ENCODE measurements at regions not wholly inside any gene's neighbourhood (a gene's known extent, or its start where the extent isn't known, plus 50 kb on each side); places are given as distances from the start of the nearest gene placed in this dataset.

DNA sequence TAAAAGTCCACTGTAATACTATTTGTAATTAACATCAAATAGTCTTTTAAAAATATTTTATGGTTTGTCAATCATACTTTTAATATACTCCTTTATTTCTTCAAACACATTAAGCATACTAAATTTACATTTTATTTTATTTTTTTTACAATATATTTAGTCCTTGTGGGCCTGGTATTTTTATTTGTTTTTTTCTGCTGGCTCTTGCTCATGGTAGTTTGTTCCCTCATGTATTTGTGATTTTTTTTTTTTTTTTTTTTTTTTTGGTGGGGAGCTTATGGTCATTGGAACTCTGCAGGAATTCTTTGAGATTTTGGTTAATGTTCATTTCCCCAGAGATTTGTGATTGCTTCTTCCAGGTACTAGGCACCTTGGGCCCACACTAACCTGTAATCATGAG, 185.5 kb downstream of the PDGFRA start:
- Histone ChIP-seq H2BK15ac (ENCODE audit: low read depth, low read length) (no peak overlapping the region), H3K27me3 (ENCODE audit: control insufficient read depth, insufficient read depth, low read length) (peaks cover 2% of the 10 kb centered on the region), H3K27ac (ENCODE audit: insufficient read depth, low read length) (no peak overlapping the region), H2AFZ (replicated peaks; ENCODE audit: low read length, poor library complexity) (no peak overlapping the region), H3K9me3 (ENCODE audit: control insufficient read depth, insufficient read depth, low read length) (peaks cover 2% of the 10 kb centered on the region; the same call in 1 of the 2 replicates), H3K4me2 (ENCODE audit: low read depth, low read length) (no peak overlapping the region), H3K4ac (ENCODE audit: low read depth, low read length) (no peak overlapping the region), H3K4me3 (ENCODE audit: insufficient read depth, low read depth, low read length) (no peak overlapping the region), H2AK5ac (ENCODE audit: low read depth, low read length) (no peak overlapping the region), H4K20me1 (ENCODE audit: insufficient read depth, low read length) (no peaks in the 10 kb centered on the region), H2AK9ac (replicated peaks; ENCODE audit: low read depth, low read length, poor library complexity) (no peak overlapping the region), H3K56ac (ENCODE audit: extremely low read depth, insufficient read depth, low read length) (no peak overlapping the region), H4K8ac (ENCODE audit: low read depth in 2 of 2, low read length in 2 of 2) (no peak overlapping the region), H3K4me1 (ENCODE audit: control insufficient read depth, insufficient read depth, low read length) (no peaks in the 10 kb centered on the region), H3K9ac (ENCODE audit: low read depth, low read length) (no peak overlapping the region), H3K14ac (replicated peaks; ENCODE audit: low read depth, low read length) (no peak overlapping the region), H2BK120ac (ENCODE audit: low read depth, low read length) (no peak overlapping the region), H3K36me3 (ENCODE audit: control insufficient read depth, insufficient read depth, low read length) (no peaks in the 10 kb centered on the region), H4K91ac (ENCODE audit: insufficient read depth, low read depth, low read length) (no peak overlapping the region), H3K23ac (ENCODE audit: low read depth, low read length) (no peak overlapping the region), H2BK20ac (ENCODE audit: low read depth, low read length) (no peak overlapping the region), H3K9me1 (ENCODE audit: insufficient read depth, low read length) (no peaks in the 10 kb centered on the region), H3K79me1 (ENCODE audit: low read depth in 1 of 2, low read length in 2 of 2) (no peaks in the 10 kb centered on the region), H2BK5ac (ENCODE audit: low read depth, low read length, poor library complexity, severe bottlenecking) (no peak overlapping the region), H4K5ac (ENCODE audit: low read depth, low read length) (no peak overlapping the region), H3K18ac (ENCODE audit: low read depth, low read length) (no peak overlapping the region)
- DNase-seq: no peak
- ChIA-PET POLR2A (ENCODE audit: unreplicated experiment) (no interaction called here), CTCF (interaction anchor here (1.2 kb wide), 1 partner anchor 221 kb away, joined by 3 read pairs; no protein-coding TSS in a partner anchor)
- no peak for ATAC-seq (ENCODE audit: low read depth)
- dilution Hi-C loops (cut with HindIII; ENCODE audit: low sequenced_read_pairs, unreplicated experiment) (no loop called here), intact Hi-C loops (cut with micrococcal nuclease) (no loop called here), in situ Hi-C loops (cut with MboI; ENCODE audit: low sequenced_read_pairs) (no loop called here)
- TF ChIP-seq SMC3 (IDR thresholded peaks at IDR 0.05; ENCODE audit: low read depth, low read length) (no peak), NFE2L2 (IDR thresholded peaks at IDR 0.05; ENCODE audit: low read depth, low read length) (no peak), POLR2A (IDR thresholded peaks at IDR 0.05; ENCODE audit: low read depth, low read length) (no peak), CHD1 (IDR thresholded peaks at IDR 0.05; ENCODE audit: low read depth, low read length) (no peak), RAD21 (IDR thresholded peaks at IDR 0.05; ENCODE audit: low read length) (no peak), MAZ (IDR thresholded peaks at IDR 0.05; ENCODE audit: borderline replicate concordance, low read depth, low read length) (no peak)
- TF ChIP-seq, protein P1, sequence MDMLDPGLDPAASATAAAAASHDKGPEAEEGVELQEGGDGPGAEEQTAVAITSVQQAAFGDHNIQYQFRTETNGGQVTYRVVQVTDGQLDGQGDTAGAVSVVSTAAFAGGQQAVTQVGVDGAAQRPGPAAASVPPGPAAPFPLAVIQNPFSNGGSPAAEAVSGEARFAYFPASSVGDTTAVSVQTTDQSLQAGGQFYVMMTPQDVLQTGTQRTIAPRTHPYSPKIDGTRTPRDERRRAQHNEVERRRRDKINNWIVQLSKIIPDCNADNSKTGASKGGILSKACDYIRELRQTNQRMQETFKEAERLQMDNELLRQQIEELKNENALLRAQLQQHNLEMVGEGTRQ (IDR thresholded peaks at IDR 0.05; ENCODE audit: low read depth, low read length): no peak
- TF ChIP-seq, protein P2, sequence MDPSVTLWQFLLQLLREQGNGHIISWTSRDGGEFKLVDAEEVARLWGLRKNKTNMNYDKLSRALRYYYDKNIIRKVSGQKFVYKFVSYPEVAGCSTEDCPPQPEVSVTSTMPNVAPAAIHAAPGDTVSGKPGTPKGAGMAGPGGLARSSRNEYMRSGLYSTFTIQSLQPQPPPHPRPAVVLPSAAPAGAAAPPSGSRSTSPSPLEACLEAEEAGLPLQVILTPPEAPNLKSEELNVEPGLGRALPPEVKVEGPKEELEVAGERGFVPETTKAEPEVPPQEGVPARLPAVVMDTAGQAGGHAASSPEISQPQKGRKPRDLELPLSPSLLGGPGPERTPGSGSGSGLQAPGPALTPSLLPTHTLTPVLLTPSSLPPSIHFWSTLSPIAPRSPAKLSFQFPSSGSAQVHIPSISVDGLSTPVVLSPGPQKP (IDR thresholded peaks at IDR 0.05; ENCODE audit: borderline replicate concordance, low read depth, low read length): no peak
- no TSS peak for BruUV-seq (replicated peaks)

All from IMR-90 (cell line).